ENCODE measurements at regions not wholly inside any gene's neighbourhood (a gene's known extent, or its start where the extent isn't known, plus 50 kb on each side); places are given as distances from the start of the nearest gene placed in this dataset.

GRCh38 chr16:60059141-60059540 is 1325.0 kb upstream of the GOT2 start:
- no peak for TF ChIP-seq CTCF (IDR thresholded peaks at IDR 0.05)
- no peak for TF ChIP-seq POLR2A (IDR thresholded peaks at IDR 0.05)
